WTC11 (cell line): ENCODE measurements at regions not wholly inside any gene's neighbourhood (a gene's known extent, or its start where the extent isn't known, plus 50 kb on each side); places are given as distances from the start of the nearest gene placed in this dataset.

Experiments
- ATAC-seq: fragments of 200-7000 bp; cut with Tn5 transposase; 2 replicates; pipeline ENCODE4 v1.10.0; 2021; ENCODE audit warnings: mild to moderate bottlenecking, moderate library complexity
- CTCF ChIA-PET: fragments of 300-600 bp; sonication (Branson Sonifier 250); formaldehyde crosslinking; loops from one replicate; lab custom pipeline; 2021; ENCODE audit warnings: antibody characterized with exemption; lab: Charles Lee
- POLR2A ChIA-PET: fragments of 350-600 bp; sonication (Branson Sonifier 250); formaldehyde crosslinking; loops from one replicate; lab custom pipeline; 2021; ENCODE audit warnings: antibody characterized with exemption; lab: Charles Lee
- DNase-seq: peaks from one replicate; pipeline ENCODE4 v3.0.0; 2021; ENCODE audit warnings: low spot score
- H3K27ac Mint-ChIP-seq: 2 replicates; pipeline ENCODE4 v1.8.0; 2021; ENCODE audit warnings: mixed read lengths
- H3K27me3 Mint-ChIP-seq: 2 replicates; pipeline ENCODE4 v1.8.0; 2021; ENCODE audit warnings: low read depth, mild to moderate bottlenecking, moderate library complexity, mixed read lengths
- H3K36me3 Mint-ChIP-seq: 2 replicates; pipeline ENCODE4 v1.8.0; 2021; ENCODE audit warnings: mixed read lengths
- H3K4me1 Mint-ChIP-seq: 2 replicates; pipeline ENCODE4 v1.8.0; 2022; ENCODE audit warnings: mixed read lengths
- H3K4me3 Mint-ChIP-seq: 2 replicates; pipeline ENCODE4 v1.8.0; 2021; ENCODE audit warnings: mild to moderate bottlenecking, moderate library complexity, mixed read lengths
- H3K9me3 Mint-ChIP-seq: 2 replicates; pipeline ENCODE4 v1.8.0; 2021; ENCODE audit warnings: mixed read lengths
- ATF1 ChIP-seq: sonication (generic); formaldehyde crosslinking; IDR thresholded peaks from 2 replicates; pipeline ENCODE4 v1.8.1; 2023; ENCODE audit warnings: mild to moderate bottlenecking, moderate library complexity, missing genetic modification reagents
- ATF2 ChIP-seq: sonication (generic); formaldehyde crosslinking; IDR thresholded peaks from 2 replicates; pipeline ENCODE4 v1.8.1; 2022; ENCODE audit warnings: low read depth, missing genetic modification reagents, borderline replicate concordance
- CREB1 ChIP-seq: sonication (generic); formaldehyde crosslinking; IDR thresholded peaks from 2 replicates; pipeline ENCODE4 v1.8.0; 2023; ENCODE audit warnings: mild to moderate bottlenecking, missing genetic modification reagents
- ELF4 ChIP-seq: sonication (generic); formaldehyde crosslinking; IDR thresholded peaks from 2 replicates; pipeline ENCODE4 v1.8.1; 2022; ENCODE audit warnings: low read depth, mild to moderate bottlenecking, moderate library complexity, missing genetic modification reagents
- ESRRA ChIP-seq: sonication (generic); formaldehyde crosslinking; IDR thresholded peaks from 2 replicates; pipeline ENCODE4 v1.8.1; 2022; ENCODE audit warnings: mild to moderate bottlenecking, missing genetic modification reagents, borderline replicate concordance
- FOXK1 ChIP-seq: sonication (generic); formaldehyde crosslinking; IDR thresholded peaks from 2 replicates; pipeline ENCODE4 v1.8.0; 2022; ENCODE audit warnings: mild to moderate bottlenecking, moderate library complexity, missing genetic modification reagents
- FOXP1 ChIP-seq: sonication (generic); formaldehyde crosslinking; IDR thresholded peaks from 2 replicates; pipeline ENCODE4 v1.8.0; 2022; ENCODE audit warnings: missing genetic modification reagents, mild to moderate bottlenecking, moderate library complexity, borderline replicate concordance
- GRHL2 ChIP-seq: fragments of 250-450 bp; sonication (Bioruptor Pico); IDR thresholded peaks from 2 replicates; pipeline ENCODE4 v1.8.0; 2022; ENCODE audit warnings: mild to moderate bottlenecking, moderate library complexity; ENCODE audit not compliant: insufficient replicate concordance, severe bottlenecking
- HMGA2 ChIP-seq: fragments of 250-450 bp; sonication (Bioruptor Pico); IDR thresholded peaks from 2 replicates; pipeline ENCODE4 v1.4.0; 2021; ENCODE audit warnings: mild to moderate bottlenecking, moderate library complexity
- JAZF1 ChIP-seq: fragments of 250-450 bp; sonication (Bioruptor Pico); IDR thresholded peaks from 2 replicates; pipeline ENCODE4 v1.9.0; 2021; ENCODE audit warnings: moderate library complexity, mild to moderate bottlenecking, inconsistent platforms
- JUN ChIP-seq: sonication (generic); formaldehyde crosslinking; IDR thresholded peaks from 2 replicates; pipeline ENCODE4 v1.8.0; 2023; ENCODE audit warnings: mild to moderate bottlenecking, missing genetic modification reagents
- MAX ChIP-seq: sonication (generic); formaldehyde crosslinking; IDR thresholded peaks from 2 replicates; pipeline ENCODE4 v1.8.0; 2022; ENCODE audit warnings: mild to moderate bottlenecking, missing genetic modification reagents
- MXD4 ChIP-seq: fragments of 250-450 bp; sonication (Bioruptor Pico); IDR thresholded peaks from 2 replicates; pipeline ENCODE4 v1.8.0; 2021; ENCODE audit warnings: mild to moderate bottlenecking, moderate library complexity, borderline replicate concordance
- MYBL2 ChIP-seq: sonication (generic); formaldehyde crosslinking; IDR thresholded peaks from 2 replicates; pipeline ENCODE4 v1.8.1; 2023; ENCODE audit warnings: mild to moderate bottlenecking, moderate library complexity, missing genetic modification reagents
- NFE2L1 ChIP-seq: sonication (generic); formaldehyde crosslinking; IDR thresholded peaks from 2 replicates; pipeline ENCODE4 v1.8.1; 2023; ENCODE audit warnings: missing genetic modification reagents
- NR1H2 ChIP-seq: sonication (generic); formaldehyde crosslinking; IDR thresholded peaks from 2 replicates; pipeline ENCODE4 v1.9.0; 2021; ENCODE audit warnings: mild to moderate bottlenecking, moderate library complexity, missing genetic modification reagents
- NR2C2 ChIP-seq: sonication (generic); formaldehyde crosslinking; IDR thresholded peaks from 2 replicates; pipeline ENCODE4 v1.8.0; 2022; ENCODE audit warnings: mild to moderate bottlenecking, missing genetic modification reagents
- PREB ChIP-seq: sonication (generic); formaldehyde crosslinking; IDR thresholded peaks from 2 replicates; pipeline ENCODE4 v1.8.1; 2022; ENCODE audit warnings: mild to moderate bottlenecking, missing genetic modification reagents, moderate library complexity, borderline replicate concordance
- RELA ChIP-seq: sonication (generic); formaldehyde crosslinking; IDR thresholded peaks from 2 replicates; pipeline ENCODE4 v1.8.1; 2022; ENCODE audit warnings: missing genetic modification reagents, mild to moderate bottlenecking, borderline replicate concordance
- SP1 ChIP-seq: sonication (generic); formaldehyde crosslinking; conservative IDR thresholded peaks from 2 replicates; pipeline ENCODE4 v1.8.1; 2022; ENCODE audit warnings: missing genetic modification reagents
- ZNF121 ChIP-seq: sonication (generic); formaldehyde crosslinking; IDR thresholded peaks from 2 replicates; pipeline ENCODE4 v1.8.0; 2023; ENCODE audit warnings: missing genetic modification reagents
- ZNF138 ChIP-seq: sonication (generic); formaldehyde crosslinking; conservative IDR thresholded peaks from 2 replicates; pipeline ENCODE4 v1.8.1; 2022; ENCODE audit warnings: mild to moderate bottlenecking, moderate library complexity, missing genetic modification reagents
- ZNF219 ChIP-seq: sonication (generic); formaldehyde crosslinking; IDR thresholded peaks from 2 replicates; pipeline ENCODE4 v1.8.0; 2023; ENCODE audit warnings: missing genetic modification reagents, mild to moderate bottlenecking, borderline replicate concordance
- ZNF396 ChIP-seq: fragments of 250-450 bp; sonication (Bioruptor Pico); IDR thresholded peaks from 2 replicates; pipeline ENCODE4 v1.8.0; 2021; ENCODE audit warnings: mild to moderate bottlenecking, moderate library complexity, borderline replicate concordance
- ZNF423 ChIP-seq: fragments of 250-450 bp; sonication (Bioruptor Pico); IDR thresholded peaks from 2 replicates; pipeline ENCODE4 v2.1.2; 2022; ENCODE audit warnings: mild to moderate bottlenecking, moderate library complexity
- TF ChIP-seq, protein P1 (sequence below): sonication (generic); formaldehyde crosslinking; IDR thresholded peaks from 2 replicates; pipeline ENCODE4 v1.8.1; 2023; ENCODE audit warnings: mild to moderate bottlenecking, missing genetic modification reagents
- TF ChIP-seq, protein P2 (sequence below): sonication (generic); formaldehyde crosslinking; IDR thresholded peaks from 2 replicates; pipeline ENCODE4 v1.8.1; 2022; ENCODE audit warnings: mild to moderate bottlenecking, moderate library complexity, missing genetic modification reagents
- TF ChIP-seq, protein P3 (sequence below): sonication (generic); formaldehyde crosslinking; IDR thresholded peaks from 2 replicates; pipeline ENCODE4 v1.8.1; 2023; ENCODE audit warnings: mild to moderate bottlenecking, missing genetic modification reagents

DNA sequence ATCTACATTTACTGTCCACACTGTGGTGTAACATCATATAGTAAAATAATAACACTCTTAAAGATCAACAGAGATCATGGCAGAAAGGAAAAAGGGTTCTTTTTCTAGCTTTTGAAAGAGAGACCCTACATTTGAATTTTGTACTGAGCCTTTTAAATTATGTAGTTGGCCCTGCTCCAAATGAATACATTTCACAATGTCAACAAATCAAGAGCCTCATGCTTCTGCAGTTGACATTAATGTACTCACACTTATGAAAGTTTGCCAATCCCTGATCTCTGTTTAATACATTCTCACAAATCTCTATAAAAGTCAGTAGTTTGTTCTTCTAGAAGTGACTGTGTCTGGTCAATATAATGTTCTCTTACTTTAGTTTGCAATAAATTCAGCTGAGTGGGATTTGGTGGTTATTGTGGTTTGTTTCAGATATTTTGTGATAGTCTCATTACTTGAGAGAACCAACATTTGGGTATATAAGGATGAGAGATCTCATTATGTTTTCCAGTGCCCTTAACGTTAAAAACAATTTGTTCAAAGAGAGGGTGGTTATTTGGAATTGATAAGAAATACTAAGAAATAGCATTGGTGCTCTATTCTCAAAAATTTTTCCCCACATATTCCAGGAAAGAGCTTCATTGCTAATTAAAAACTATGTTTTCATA lies 277.8 kb upstream of the FTMT start:
- Mint-ChIP-seq H3K4me1 (no peaks in the 10 kb centered on the region), H3K9me3 (no peaks in the 10 kb centered on the region), H3K4me3 (no peak overlapping the region), H3K27ac (no peak overlapping the region), H3K27me3 (no peaks in the 10 kb centered on the region), H3K36me3 (no peaks in the 10 kb centered on the region)
- ATAC-seq (no peak), DNase-seq (no peak)
- ChIA-PET CTCF (no interaction called here), POLR2A (no interaction called here)
- TF ChIP-seq SP1 (CRISPR knock-in tag), result no peak
- no peak for TF ChIP-seq JAZF1 (CRISPR knock-in tag)
- no peak for TF ChIP-seq ZNF121 (CRISPR knock-in tag)
- TF ChIP-seq MAX (CRISPR knock-in tag), result no peak
- no peak for TF ChIP-seq RELA (CRISPR knock-in tag)
- TF ChIP-seq ZNF423, result no peak
- no peak for TF ChIP-seq FOXP1 (CRISPR knock-in tag)
- TF ChIP-seq MYBL2 (CRISPR knock-in tag), result no peak
- no peak for TF ChIP-seq ATF2
- TF ChIP-seq GRHL2 (CRISPR knock-in tag), result no peak
- TF ChIP-seq NR1H2 (CRISPR knock-in tag), result no peak
- no peak for TF ChIP-seq NR2C2
- TF ChIP-seq ZNF138 (CRISPR knock-in tag), result no peak
- TF ChIP-seq MXD4 (CRISPR knock-in tag), result no peak
- no peak for TF ChIP-seq HMGA2 (CRISPR knock-in tag)
- TF ChIP-seq ELF4 (CRISPR knock-in tag), result no peak
- no peak for TF ChIP-seq CREB1 (CRISPR knock-in tag)

- CTCF ChIA-PET, result no interaction called here
- TF ChIP-seq ZNF396 (CRISPR knock-in tag) (no peak), NFE2L1 (CRISPR knock-in tag) (no peak), ATF1 (no peak), JUN (CRISPR knock-in tag) (no peak), PREB (no peak), FOXK1 (CRISPR knock-in tag) (no peak), ZNF138 (CRISPR knock-in tag) (no peak), ZNF219 (CRISPR knock-in tag) (no peak), ATF2 (no peak), ESRRA (CRISPR knock-in tag) (no peak)
- TF ChIP-seq, protein P1, sequence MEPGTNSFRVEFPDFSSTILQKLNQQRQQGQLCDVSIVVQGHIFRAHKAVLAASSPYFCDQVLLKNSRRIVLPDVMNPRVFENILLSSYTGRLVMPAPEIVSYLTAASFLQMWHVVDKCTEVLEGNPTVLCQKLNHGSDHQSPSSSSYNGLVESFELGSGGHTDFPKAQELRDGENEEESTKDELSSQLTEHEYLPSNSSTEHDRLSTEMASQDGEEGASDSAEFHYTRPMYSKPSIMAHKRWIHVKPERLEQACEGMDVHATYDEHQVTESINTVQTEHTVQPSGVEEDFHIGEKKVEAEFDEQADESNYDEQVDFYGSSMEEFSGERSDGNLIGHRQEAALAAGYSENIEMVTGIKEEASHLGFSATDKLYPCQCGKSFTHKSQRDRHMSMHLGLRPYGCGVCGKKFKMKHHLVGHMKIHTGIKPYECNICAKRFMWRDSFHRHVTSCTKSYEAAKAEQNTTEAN (CRISPR knock-in tag), result no peak
- TF ChIP-seq, protein P2, sequence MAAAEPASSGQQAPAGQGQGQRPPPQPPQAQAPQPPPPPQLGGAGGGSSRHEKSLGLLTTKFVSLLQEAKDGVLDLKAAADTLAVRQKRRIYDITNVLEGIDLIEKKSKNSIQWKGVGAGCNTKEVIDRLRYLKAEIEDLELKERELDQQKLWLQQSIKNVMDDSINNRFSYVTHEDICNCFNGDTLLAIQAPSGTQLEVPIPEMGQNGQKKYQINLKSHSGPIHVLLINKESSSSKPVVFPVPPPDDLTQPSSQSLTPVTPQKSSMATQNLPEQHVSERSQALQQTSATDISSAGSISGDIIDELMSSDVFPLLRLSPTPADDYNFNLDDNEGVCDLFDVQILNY (CRISPR knock-in tag), result no peak
- TF ChIP-seq, protein P3, sequence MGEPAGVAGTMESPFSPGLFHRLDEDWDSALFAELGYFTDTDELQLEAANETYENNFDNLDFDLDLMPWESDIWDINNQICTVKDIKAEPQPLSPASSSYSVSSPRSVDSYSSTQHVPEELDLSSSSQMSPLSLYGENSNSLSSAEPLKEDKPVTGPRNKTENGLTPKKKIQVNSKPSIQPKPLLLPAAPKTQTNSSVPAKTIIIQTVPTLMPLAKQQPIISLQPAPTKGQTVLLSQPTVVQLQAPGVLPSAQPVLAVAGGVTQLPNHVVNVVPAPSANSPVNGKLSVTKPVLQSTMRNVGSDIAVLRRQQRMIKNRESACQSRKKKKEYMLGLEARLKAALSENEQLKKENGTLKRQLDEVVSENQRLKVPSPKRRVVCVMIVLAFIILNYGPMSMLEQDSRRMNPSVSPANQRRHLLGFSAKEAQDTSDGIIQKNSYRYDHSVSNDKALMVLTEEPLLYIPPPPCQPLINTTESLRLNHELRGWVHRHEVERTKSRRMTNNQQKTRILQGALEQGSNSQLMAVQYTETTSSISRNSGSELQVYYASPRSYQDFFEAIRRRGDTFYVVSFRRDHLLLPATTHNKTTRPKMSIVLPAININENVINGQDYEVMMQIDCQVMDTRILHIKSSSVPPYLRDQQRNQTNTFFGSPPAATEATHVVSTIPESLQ, result no peak
- POLR2A ChIA-PET, result no interaction called here
- no peaks in the 10 kb centered on the region for H3K27me3 Mint-ChIP-seq
- no peaks in the 10 kb centered on the region for H3K36me3 Mint-ChIP-seq
- ATAC-seq, result no peak
- H3K27ac Mint-ChIP-seq, result no peak overlapping the region
- H3K4me1 Mint-ChIP-seq, result no peaks in the 10 kb centered on the region
- no peak for DNase-seq
- no peak overlapping the region for H3K4me3 Mint-ChIP-seq
- H3K9me3 Mint-ChIP-seq, result no peaks in the 10 kb centered on the region
These were observed 270.1 kb upstream of the FTMT start for GRCh38 chr5:121581588-121581987.
